Adrenal gland (tissue), 9 donors: ENCODE measurements at regions not wholly inside any gene's neighbourhood (a gene's known extent, or its start where the extent isn't known, plus 50 kb on each side); places are given as distances from the start of the nearest gene placed in this dataset.

Experiments
- DNase-seq, 7 donors: peaks; one replicate each; pipeline ENCODE4 v3.0.0-alpha.2; 2019 to 2020
- H3K27ac ChIP-seq, 5 donors: fragments of 200-600 bp; sonication (generic) in 4 of 5; 1 replicate in 3 of 5; 2 replicates in 2 of 5; pipeline versions ENCODE4 v1.5.1 to v1.8.0; 2016 to 2020; ENCODE audit warnings: mild to moderate bottlenecking in 1 of 5
- H3K27me3 ChIP-seq: fragments of 200-600 bp; 2 replicates; pipeline ENCODE4 v1.8.0; 2021
- H3K36me3 ChIP-seq, 2 donors: fragments of 200-600 bp; replicated peaks in 1 of 2; 1 replicate in 1 of 2; 2 replicates in 1 of 2; pipeline versions ENCODE4 v1.5.1 to v1.8.0; 2018 to 2022
- H3K4me1 ChIP-seq, 2 donors: fragments of 200-600 bp; replicated peaks in 1 of 2; 1 replicate in 1 of 2; 2 replicates in 1 of 2; pipeline versions ENCODE4 v1.5.1 to v1.8.0; 2018 to 2021
- H3K4me3 ChIP-seq, 4 donors: fragments of 200-600 bp; sonication (generic) in 3 of 4; one replicate each; pipeline ENCODE4 v1.5.1; 2016 to 2018
- H3K9me3 ChIP-seq, 3 donors: fragments of 200-600 bp; sonication (generic) in 1 of 3; replicated peaks in 1 of 3; 1 replicate in 2 of 3; 2 replicates in 1 of 3; pipeline versions ENCODE4 v1.5.1 to v1.8.0; 2016 to 2021
- POLR2A ChIP-seq, 2 donors: fragments of 450-650 bp; IDR thresholded peaks; one replicate each; pipeline ENCODE4 v1.6.1; 2017; ENCODE audit warnings: antibody characterized with exemption in 2 of 2, mild to moderate bottlenecking in 2 of 2, moderate library complexity in 1 of 2
- WGBS, 4 donors: extraction: QIAGEN DNeasy Blood & Tissue Kit in 2 of 4; methylation state at CpG; one replicate each; pipeline versions ENCODE4 v1.1.5 to v1.1.7; 2013 to 2017; 5-methylcytosine and 5-hydroxymethylcytosine counted together
- intact Hi-C, 2 donors: fragments of 100-400 bp; cut with DNase I; formaldehyde crosslinking; loops; one replicate each; pipeline versions ENCODE4 v1.14.1 to v1.15.0; 2022 to 2023
- TF ChIP-seq, protein P1 (sequence below), 6 experiments: fragments of 450-650 bp in 4 of 6; fragments of 200-600 bp in 2 of 6; sonication (generic) in 1 of 6; IDR thresholded peaks; 1 replicate in 5 of 6; 2 replicates in 1 of 6; pipeline versions ENCODE4 v1.5.1 to v1.8.0; 2016 to 2021; ENCODE audit warnings: antibody characterized with exemption in 6 of 6, mild to moderate bottlenecking in 2 of 6, moderate library complexity in 1 of 6
- donor health status: healthy with polysubstance abuse.
- donor health status: Bipolar disorder and iron deficiency.
- donor health status: DM: yes; HTN: yes; CAD: no.
- donor health status: DM: no; HTN: no; CAD: no.
- donor health status: DM: no; HTN: no; CAD: no.

DNA sequence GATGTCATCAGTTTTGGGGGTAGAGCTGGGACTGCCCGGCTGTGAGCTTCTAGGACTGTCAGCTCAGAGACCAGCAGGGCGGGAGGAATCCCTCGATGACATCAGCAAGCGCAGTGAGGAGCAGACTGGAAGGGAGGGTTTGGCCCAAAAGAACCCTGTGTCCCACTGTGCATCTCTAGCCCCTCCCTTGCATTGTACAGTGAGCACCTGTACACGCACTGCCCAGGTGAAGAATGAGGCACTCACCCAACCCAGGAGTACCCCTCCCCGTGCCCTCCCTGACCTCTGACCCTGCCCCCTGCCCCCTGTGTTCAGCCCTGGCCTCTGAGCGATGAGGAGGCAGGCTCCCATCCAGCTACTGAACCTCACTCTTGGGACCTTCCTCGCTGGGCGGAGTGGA lies 92.9 kb downstream of the HMX1 start:
- no peak for DNase-seq
- intact Hi-C loops: no loop called here
- 57 to 70% (median 64%) methylated on average over 6 to 9 of the region's 9 CpGs for WGBS, 4 donors

DNA sequence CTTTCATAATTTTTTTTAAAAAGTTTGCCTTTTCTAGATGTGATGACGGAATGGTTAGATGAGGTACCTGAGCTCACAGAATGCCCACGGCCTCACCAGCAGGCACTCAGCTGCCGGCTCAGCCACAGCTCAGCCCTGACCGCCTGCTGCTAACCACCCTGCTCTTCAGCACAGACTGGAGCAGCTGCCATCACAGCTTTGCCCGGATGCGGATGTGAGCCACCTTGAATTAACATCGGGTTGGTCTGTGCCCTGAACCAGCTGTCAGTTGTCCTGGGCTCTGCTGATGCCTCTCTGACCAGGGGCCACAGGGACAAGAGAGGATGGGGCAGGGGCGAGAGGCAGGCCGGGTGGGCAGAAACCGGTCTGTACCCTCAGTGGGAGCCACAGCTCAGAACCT lies 93.3 kb downstream of the HMX1 start:
- Histone ChIP-seq H3K27ac (no peak overlapping the region), H3K9me3 (no peaks in the 10 kb centered on the region), H3K4me3 (no peak overlapping the region), H3K36me3 (no peaks in the 10 kb centered on the region), H3K27me3 (no peaks in the 10 kb centered on the region), H3K4me1 (no peaks in the 10 kb centered on the region)
- no peak for TF ChIP-seq POLR2A (IDR thresholded peaks at IDR 0.05)
- TF ChIP-seq, protein P1, sequence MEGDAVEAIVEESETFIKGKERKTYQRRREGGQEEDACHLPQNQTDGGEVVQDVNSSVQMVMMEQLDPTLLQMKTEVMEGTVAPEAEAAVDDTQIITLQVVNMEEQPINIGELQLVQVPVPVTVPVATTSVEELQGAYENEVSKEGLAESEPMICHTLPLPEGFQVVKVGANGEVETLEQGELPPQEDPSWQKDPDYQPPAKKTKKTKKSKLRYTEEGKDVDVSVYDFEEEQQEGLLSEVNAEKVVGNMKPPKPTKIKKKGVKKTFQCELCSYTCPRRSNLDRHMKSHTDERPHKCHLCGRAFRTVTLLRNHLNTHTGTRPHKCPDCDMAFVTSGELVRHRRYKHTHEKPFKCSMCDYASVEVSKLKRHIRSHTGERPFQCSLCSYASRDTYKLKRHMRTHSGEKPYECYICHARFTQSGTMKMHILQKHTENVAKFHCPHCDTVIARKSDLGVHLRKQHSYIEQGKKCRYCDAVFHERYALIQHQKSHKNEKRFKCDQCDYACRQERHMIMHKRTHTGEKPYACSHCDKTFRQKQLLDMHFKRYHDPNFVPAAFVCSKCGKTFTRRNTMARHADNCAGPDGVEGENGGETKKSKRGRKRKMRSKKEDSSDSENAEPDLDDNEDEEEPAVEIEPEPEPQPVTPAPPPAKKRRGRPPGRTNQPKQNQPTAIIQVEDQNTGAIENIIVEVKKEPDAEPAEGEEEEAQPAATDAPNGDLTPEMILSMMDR (IDR thresholded peaks at IDR 0.05): no peak
- WGBS, 4 donors: 60 to 73% (median 66%) methylated on average over 6 to 10 of the region's 10 CpGs
- intact Hi-C loops: no loop called here
- DNase-seq: no peak

More for the DNA sequence above, 92.9 kb downstream of the HMX1 start:
- Histone ChIP-seq H3K4me1 (no peaks in the 10 kb centered on the region), H3K27me3 (no peaks in the 10 kb centered on the region), H3K9me3 (no peaks in the 10 kb centered on the region), H3K27ac (no peak overlapping the region), H3K36me3 (no peaks in the 10 kb centered on the region), H3K4me3 (no peak overlapping the region)
- TF ChIP-seq POLR2A (IDR thresholded peaks at IDR 0.05): no peak
- TF ChIP-seq, protein P1 (IDR thresholded peaks at IDR 0.05): no peak

DNA sequence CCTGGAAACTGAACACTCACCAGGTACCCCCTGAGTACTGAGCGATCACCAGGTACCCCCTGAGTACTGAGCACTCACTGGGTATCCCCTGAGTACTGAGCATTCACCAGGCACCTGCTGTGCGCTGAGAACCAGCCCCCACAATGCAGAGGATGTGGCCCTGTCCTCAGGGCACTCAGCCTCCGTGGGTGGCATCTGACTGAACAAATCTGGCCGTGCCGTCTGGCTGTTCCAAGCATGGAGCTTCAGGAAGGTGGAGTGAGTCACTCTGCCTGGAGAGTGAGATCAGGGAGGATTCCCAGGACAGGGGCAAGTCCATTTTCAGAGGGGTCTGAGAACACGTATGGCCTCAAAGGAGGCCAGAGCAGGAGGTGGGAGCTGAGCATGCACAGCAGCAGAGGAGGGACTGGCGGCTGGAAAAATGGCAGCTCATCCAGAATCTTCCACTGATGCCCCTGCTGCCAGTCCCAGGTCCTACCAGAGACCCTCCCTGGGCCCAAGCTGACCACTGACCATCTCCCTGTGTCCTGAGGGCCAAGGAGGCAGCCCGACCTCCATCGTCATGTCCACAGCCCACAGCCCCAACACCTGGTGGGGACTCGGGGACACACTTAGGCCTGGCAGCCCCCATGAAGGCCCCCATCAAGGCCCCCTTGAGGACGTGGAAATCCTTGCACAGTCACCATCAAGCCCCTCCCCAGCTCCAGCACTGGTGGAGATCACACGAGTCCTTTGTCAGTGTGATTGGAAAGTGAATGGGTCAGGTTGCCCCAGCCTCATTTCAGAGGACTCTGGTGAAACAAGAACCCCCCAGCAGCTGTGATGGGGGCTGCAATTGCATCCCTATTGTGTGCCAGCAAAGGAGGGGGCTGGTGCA lies 94.1 kb downstream of the HMX1 start:
- Histone ChIP-seq H3K9me3 (no peaks in the 10 kb centered on the region), H3K4me3 (no peak overlapping the region), H3K27ac (no peak overlapping the region), H3K4me1 (no peaks in the 10 kb centered on the region), H3K27me3 (no peaks in the 10 kb centered on the region), H3K36me3 (no peaks in the 10 kb centered on the region)
- DNase-seq: no peak
- 54 to 76% (median 71%) methylated on average over 7 to 12 of the region's 12 CpGs for WGBS, 4 donors
- intact Hi-C loops: no loop called here
- TF ChIP-seq, protein P1 (IDR thresholded peaks at IDR 0.05): no peak
- TF ChIP-seq POLR2A (IDR thresholded peaks at IDR 0.05): no peak

DNA sequence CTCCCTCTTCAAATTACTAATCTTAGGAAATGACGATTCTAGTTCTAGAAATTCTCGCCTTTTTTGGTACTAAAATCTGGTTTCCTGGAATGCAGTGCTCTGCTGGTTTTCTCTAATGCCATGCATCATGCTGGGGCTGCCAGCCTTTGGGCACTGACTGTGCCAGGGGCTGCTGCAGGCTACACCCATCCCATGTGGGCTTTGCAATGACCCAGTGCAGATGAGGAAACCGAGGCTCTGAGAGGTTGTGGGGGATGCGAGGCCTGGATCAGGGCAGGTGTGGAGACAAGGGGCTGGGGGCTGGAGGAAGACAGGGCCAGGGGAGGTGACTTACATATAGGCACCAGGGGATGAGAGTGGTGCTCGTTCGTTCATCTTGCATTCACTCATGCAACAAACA lies 95.3 kb downstream of the HMX1 start:
- intact Hi-C loops: no loop called here
- Histone ChIP-seq H3K9me3 (no peaks in the 10 kb centered on the region), H3K36me3 (no peaks in the 10 kb centered on the region), H3K4me1 (no peaks in the 10 kb centered on the region), H3K27ac (no peak overlapping the region), H3K27me3 (no peaks in the 10 kb centered on the region), H3K4me3 (no peak overlapping the region)
- DNase-seq: no peak
- TF ChIP-seq POLR2A (IDR thresholded peaks at IDR 0.05): no peak
- TF ChIP-seq, protein P1 (IDR thresholded peaks at IDR 0.05): no peak
- 73 to 81% (median 80%) methylated on average over 6 of the region's 6 CpGs for WGBS, 4 donors
